WTC11 (cell line): ENCODE measurements at regions not wholly inside any gene's neighbourhood (a gene's known extent, or its start where the extent isn't known, plus 50 kb on each side); places are given as distances from the start of the nearest gene placed in this dataset.

Source experiments
- ATAC-seq: fragments of 200-7000 bp; cut with Tn5 transposase; 2 replicates; pipeline ENCODE4 v1.10.0; 2021; ENCODE audit warnings: mild to moderate bottlenecking, moderate library complexity
- CTCF ChIA-PET: fragments of 300-600 bp; sonication (Branson Sonifier 250); formaldehyde crosslinking; loops from one replicate; lab custom pipeline; 2021; ENCODE audit warnings: antibody characterized with exemption; lab: Charles Lee
- POLR2A ChIA-PET: fragments of 350-600 bp; sonication (Branson Sonifier 250); formaldehyde crosslinking; loops from one replicate; lab custom pipeline; 2021; ENCODE audit warnings: antibody characterized with exemption; lab: Charles Lee
- DNase-seq: peaks from one replicate; pipeline ENCODE4 v3.0.0; 2021; ENCODE audit warnings: low spot score
- H3K27ac Mint-ChIP-seq: 2 replicates; pipeline ENCODE4 v1.8.0; 2021; ENCODE audit warnings: mixed read lengths
- H3K27me3 Mint-ChIP-seq: 2 replicates; pipeline ENCODE4 v1.8.0; 2021; ENCODE audit warnings: low read depth, mild to moderate bottlenecking, moderate library complexity, mixed read lengths
- H3K36me3 Mint-ChIP-seq: 2 replicates; pipeline ENCODE4 v1.8.0; 2021; ENCODE audit warnings: mixed read lengths
- H3K4me1 Mint-ChIP-seq: 2 replicates; pipeline ENCODE4 v1.8.0; 2022; ENCODE audit warnings: mixed read lengths
- H3K4me3 Mint-ChIP-seq: 2 replicates; pipeline ENCODE4 v1.8.0; 2021; ENCODE audit warnings: mild to moderate bottlenecking, moderate library complexity, mixed read lengths
- H3K9me3 Mint-ChIP-seq: 2 replicates; pipeline ENCODE4 v1.8.0; 2021; ENCODE audit warnings: mixed read lengths
- CBFB ChIP-seq: sonication (generic); formaldehyde crosslinking; IDR thresholded peaks from 2 replicates; pipeline ENCODE4 v1.8.1; 2022; ENCODE audit warnings: mild to moderate bottlenecking, low read depth, missing genetic modification reagents
- ESRRA ChIP-seq: sonication (generic); formaldehyde crosslinking; IDR thresholded peaks from 2 replicates; pipeline ENCODE4 v1.8.1; 2022; ENCODE audit warnings: mild to moderate bottlenecking, missing genetic modification reagents, borderline replicate concordance
- ETV6 ChIP-seq: sonication (generic); formaldehyde crosslinking; IDR thresholded peaks from 2 replicates; pipeline ENCODE4 v1.8.1; 2022; ENCODE audit warnings: mild to moderate bottlenecking, missing genetic modification reagents
- FOXK1 ChIP-seq: sonication (generic); formaldehyde crosslinking; IDR thresholded peaks from 2 replicates; pipeline ENCODE4 v1.8.0; 2022; ENCODE audit warnings: mild to moderate bottlenecking, moderate library complexity, missing genetic modification reagents
- FOXP1 ChIP-seq: sonication (generic); formaldehyde crosslinking; IDR thresholded peaks from 2 replicates; pipeline ENCODE4 v1.8.0; 2022; ENCODE audit warnings: missing genetic modification reagents, mild to moderate bottlenecking, moderate library complexity, borderline replicate concordance
- PRRX2 ChIP-seq: fragments of 250-450 bp; sonication (Bioruptor Pico); IDR thresholded peaks from 2 replicates; pipeline ENCODE4 v1.8.0; 2021; ENCODE audit warnings: mild to moderate bottlenecking
- SMAD3 ChIP-seq: sonication (generic); formaldehyde crosslinking; IDR thresholded peaks from 2 replicates; pipeline ENCODE4 v1.8.0; 2022; ENCODE audit warnings: missing genetic modification reagents, mild to moderate bottlenecking, borderline replicate concordance
- ZNF423 ChIP-seq: fragments of 250-450 bp; sonication (Bioruptor Pico); IDR thresholded peaks from 2 replicates; pipeline ENCODE4 v2.1.2; 2022; ENCODE audit warnings: mild to moderate bottlenecking, moderate library complexity
- TF ChIP-seq, protein P1 (sequence below): sonication (generic); formaldehyde crosslinking; IDR thresholded peaks from 2 replicates; pipeline ENCODE4 v1.8.1; 2022; ENCODE audit warnings: low read depth, mild to moderate bottlenecking, moderate library complexity, missing genetic modification reagents, borderline replicate concordance
- TF ChIP-seq, protein P2 (sequence below): sonication (generic); formaldehyde crosslinking; IDR thresholded peaks from 2 replicates; pipeline ENCODE4 v1.8.1; 2023; ENCODE audit warnings: mild to moderate bottlenecking, moderate library complexity, missing genetic modification reagents
- TF ChIP-seq, protein P3 (sequence below): sonication (generic); formaldehyde crosslinking; IDR thresholded peaks from 2 replicates; pipeline ENCODE4 v1.8.1; 2023; ENCODE audit warnings: mild to moderate bottlenecking, missing genetic modification reagents, moderate library complexity
- TF ChIP-seq, protein P4 (sequence below): sonication (generic); formaldehyde crosslinking; IDR thresholded peaks from 2 replicates; pipeline ENCODE4 v1.8.1; 2022; ENCODE audit warnings: mild to moderate bottlenecking, missing genetic modification reagents, moderate library complexity, borderline replicate concordance
- TF ChIP-seq, protein P5 (sequence below): sonication (generic); formaldehyde crosslinking; IDR thresholded peaks from 2 replicates; pipeline ENCODE4 v1.8.1; 2023; ENCODE audit warnings: mild to moderate bottlenecking, missing genetic modification reagents
- TF ChIP-seq, protein P6 (sequence below): sonication (generic); formaldehyde crosslinking; IDR thresholded peaks from 2 replicates; pipeline ENCODE4 v1.8.0; 2022; ENCODE audit warnings: mild to moderate bottlenecking, missing genetic modification reagents
- TF ChIP-seq, protein P7 (sequence below): sonication (generic); formaldehyde crosslinking; conservative IDR thresholded peaks from 2 replicates; pipeline ENCODE4 v1.8.1; 2023; ENCODE audit warnings: mild to moderate bottlenecking, low read depth, missing genetic modification reagents, moderate library complexity

DNA sequence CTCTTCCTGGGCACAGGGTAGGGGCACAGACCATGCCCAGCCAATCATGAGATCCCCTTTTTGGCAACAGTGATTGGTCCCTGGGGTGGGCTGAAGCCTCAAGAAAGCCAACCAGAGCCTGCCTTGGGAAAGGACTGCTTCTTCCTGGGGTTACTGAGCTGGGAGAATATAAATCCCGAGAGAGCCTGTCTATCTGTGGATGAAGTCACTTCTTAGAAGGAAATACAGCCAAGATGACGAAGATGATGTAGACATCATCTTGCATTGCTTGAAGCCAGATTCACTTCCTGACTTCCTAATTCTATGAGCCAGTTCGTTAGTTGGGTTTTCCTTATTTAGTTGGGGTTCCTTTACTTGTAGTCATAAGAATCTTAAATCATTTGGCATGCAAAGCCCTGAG is 50.1 kb upstream of the PWWP2A start:
- TF ChIP-seq ESRRA: no peak
- TF ChIP-seq, protein P1, sequence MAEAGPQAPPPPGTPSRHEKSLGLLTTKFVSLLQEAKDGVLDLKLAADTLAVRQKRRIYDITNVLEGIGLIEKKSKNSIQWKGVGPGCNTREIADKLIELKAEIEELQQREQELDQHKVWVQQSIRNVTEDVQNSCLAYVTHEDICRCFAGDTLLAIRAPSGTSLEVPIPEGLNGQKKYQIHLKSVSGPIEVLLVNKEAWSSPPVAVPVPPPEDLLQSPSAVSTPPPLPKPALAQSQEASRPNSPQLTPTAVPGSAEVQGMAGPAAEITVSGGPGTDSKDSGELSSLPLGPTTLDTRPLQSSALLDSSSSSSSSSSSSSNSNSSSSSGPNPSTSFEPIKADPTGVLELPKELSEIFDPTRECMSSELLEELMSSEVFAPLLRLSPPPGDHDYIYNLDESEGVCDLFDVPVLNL (CRISPR knock-in tag): no peak
- TF ChIP-seq, protein P2, sequence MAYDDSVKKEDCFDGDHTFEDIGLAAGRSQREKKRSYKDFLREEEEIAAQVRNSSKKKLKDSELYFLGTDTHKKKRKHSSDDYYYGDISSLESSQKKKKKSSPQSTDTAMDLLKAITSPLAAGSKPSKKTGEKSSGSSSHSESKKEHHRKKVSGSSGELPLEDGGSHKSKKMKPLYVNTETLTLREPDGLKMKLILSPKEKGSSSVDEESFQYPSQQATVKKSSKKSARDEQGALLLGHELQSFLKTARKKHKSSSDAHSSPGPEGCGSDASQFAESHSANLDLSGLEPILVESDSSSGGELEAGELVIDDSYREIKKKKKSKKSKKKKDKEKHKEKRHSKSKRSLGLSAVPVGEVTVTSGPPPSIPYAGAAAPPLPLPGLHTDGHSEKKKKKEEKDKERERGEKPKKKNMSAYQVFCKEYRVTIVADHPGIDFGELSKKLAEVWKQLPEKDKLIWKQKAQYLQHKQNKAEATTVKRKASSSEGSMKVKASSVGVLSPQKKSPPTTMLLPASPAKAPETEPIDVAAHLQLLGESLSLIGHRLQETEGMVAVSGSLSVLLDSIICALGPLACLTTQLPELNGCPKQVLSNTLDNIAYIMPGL (CRISPR knock-in tag): no peak
- no peak for TF ChIP-seq FOXP1
- no peak for TF ChIP-seq FOXK1
- no peak for TF ChIP-seq ETV6 (CRISPR knock-in tag)
- TF ChIP-seq, protein P3, sequence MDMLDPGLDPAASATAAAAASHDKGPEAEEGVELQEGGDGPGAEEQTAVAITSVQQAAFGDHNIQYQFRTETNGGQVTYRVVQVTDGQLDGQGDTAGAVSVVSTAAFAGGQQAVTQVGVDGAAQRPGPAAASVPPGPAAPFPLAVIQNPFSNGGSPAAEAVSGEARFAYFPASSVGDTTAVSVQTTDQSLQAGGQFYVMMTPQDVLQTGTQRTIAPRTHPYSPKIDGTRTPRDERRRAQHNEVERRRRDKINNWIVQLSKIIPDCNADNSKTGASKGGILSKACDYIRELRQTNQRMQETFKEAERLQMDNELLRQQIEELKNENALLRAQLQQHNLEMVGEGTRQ: no peak
- TF ChIP-seq, protein P4, sequence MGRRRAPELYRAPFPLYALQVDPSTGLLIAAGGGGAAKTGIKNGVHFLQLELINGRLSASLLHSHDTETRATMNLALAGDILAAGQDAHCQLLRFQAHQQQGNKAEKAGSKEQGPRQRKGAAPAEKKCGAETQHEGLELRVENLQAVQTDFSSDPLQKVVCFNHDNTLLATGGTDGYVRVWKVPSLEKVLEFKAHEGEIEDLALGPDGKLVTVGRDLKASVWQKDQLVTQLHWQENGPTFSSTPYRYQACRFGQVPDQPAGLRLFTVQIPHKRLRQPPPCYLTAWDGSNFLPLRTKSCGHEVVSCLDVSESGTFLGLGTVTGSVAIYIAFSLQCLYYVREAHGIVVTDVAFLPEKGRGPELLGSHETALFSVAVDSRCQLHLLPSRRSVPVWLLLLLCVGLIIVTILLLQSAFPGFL (CRISPR knock-in tag): no peak
- TF ChIP-seq, protein P5, sequence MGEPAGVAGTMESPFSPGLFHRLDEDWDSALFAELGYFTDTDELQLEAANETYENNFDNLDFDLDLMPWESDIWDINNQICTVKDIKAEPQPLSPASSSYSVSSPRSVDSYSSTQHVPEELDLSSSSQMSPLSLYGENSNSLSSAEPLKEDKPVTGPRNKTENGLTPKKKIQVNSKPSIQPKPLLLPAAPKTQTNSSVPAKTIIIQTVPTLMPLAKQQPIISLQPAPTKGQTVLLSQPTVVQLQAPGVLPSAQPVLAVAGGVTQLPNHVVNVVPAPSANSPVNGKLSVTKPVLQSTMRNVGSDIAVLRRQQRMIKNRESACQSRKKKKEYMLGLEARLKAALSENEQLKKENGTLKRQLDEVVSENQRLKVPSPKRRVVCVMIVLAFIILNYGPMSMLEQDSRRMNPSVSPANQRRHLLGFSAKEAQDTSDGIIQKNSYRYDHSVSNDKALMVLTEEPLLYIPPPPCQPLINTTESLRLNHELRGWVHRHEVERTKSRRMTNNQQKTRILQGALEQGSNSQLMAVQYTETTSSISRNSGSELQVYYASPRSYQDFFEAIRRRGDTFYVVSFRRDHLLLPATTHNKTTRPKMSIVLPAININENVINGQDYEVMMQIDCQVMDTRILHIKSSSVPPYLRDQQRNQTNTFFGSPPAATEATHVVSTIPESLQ: no peak
- no peak for TF ChIP-seq SMAD3
- TF ChIP-seq, protein P6, sequence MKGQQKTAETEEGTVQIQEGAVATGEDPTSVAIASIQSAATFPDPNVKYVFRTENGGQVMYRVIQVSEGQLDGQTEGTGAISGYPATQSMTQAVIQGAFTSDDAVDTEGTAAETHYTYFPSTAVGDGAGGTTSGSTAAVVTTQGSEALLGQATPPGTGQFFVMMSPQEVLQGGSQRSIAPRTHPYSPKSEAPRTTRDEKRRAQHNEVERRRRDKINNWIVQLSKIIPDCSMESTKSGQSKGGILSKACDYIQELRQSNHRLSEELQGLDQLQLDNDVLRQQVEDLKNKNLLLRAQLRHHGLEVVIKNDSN: no peak
- TF ChIP-seq CBFB: no peak
- no peak for TF ChIP-seq PRRX2 (CRISPR knock-in tag)
- TF ChIP-seq, protein P7, sequence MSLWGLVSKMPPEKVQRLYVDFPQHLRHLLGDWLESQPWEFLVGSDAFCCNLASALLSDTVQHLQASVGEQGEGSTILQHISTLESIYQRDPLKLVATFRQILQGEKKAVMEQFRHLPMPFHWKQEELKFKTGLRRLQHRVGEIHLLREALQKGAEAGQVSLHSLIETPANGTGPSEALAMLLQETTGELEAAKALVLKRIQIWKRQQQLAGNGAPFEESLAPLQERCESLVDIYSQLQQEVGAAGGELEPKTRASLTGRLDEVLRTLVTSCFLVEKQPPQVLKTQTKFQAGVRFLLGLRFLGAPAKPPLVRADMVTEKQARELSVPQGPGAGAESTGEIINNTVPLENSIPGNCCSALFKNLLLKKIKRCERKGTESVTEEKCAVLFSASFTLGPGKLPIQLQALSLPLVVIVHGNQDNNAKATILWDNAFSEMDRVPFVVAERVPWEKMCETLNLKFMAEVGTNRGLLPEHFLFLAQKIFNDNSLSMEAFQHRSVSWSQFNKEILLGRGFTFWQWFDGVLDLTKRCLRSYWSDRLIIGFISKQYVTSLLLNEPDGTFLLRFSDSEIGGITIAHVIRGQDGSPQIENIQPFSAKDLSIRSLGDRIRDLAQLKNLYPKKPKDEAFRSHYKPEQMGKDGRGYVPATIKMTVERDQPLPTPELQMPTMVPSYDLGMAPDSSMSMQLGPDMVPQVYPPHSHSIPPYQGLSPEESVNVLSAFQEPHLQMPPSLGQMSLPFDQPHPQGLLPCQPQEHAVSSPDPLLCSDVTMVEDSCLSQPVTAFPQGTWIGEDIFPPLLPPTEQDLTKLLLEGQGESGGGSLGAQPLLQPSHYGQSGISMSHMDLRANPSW (CRISPR knock-in tag): no peak
- no peak for TF ChIP-seq ZNF423 (CRISPR knock-in tag)
- no peaks in the 10 kb centered on the region for H3K9me3 Mint-ChIP-seq
- H3K36me3 Mint-ChIP-seq: no peaks in the 10 kb centered on the region
- POLR2A ChIA-PET: no interaction called here
- CTCF ChIA-PET: no interaction called here
- ATAC-seq (no peak), DNase-seq (no peak)
- no peak overlapping the region for H3K4me3 Mint-ChIP-seq
- H3K27ac Mint-ChIP-seq: peak overlapping the region; percentile 61
- peaks cover 60% of the 10 kb centered on the region for H3K4me1 Mint-ChIP-seq
- H3K27me3 Mint-ChIP-seq: no peaks in the 10 kb centered on the region
